ENCODE measurements at regions not wholly inside any gene's neighbourhood (a gene's known extent, or its start where the extent isn't known, plus 50 kb on each side); places are given as distances from the start of the nearest gene placed in this dataset.

GRCh38 chr14:86782092-86782580 lies 1210.8 kb downstream of the GALC start:
- TF ChIP-seq, protein P1, sequence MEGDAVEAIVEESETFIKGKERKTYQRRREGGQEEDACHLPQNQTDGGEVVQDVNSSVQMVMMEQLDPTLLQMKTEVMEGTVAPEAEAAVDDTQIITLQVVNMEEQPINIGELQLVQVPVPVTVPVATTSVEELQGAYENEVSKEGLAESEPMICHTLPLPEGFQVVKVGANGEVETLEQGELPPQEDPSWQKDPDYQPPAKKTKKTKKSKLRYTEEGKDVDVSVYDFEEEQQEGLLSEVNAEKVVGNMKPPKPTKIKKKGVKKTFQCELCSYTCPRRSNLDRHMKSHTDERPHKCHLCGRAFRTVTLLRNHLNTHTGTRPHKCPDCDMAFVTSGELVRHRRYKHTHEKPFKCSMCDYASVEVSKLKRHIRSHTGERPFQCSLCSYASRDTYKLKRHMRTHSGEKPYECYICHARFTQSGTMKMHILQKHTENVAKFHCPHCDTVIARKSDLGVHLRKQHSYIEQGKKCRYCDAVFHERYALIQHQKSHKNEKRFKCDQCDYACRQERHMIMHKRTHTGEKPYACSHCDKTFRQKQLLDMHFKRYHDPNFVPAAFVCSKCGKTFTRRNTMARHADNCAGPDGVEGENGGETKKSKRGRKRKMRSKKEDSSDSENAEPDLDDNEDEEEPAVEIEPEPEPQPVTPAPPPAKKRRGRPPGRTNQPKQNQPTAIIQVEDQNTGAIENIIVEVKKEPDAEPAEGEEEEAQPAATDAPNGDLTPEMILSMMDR (IDR thresholded peaks at IDR 0.05; ENCODE audit: poor library complexity), result no peak
- TF ChIP-seq EZH2 (IDR thresholded peaks at IDR 0.05; ENCODE audit: borderline replicate concordance) (no peak), EZH2phosphoT487 (IDR thresholded peaks at IDR 0.05; ENCODE audit: low read depth, severe bottlenecking, unreplicated experiment) (no peak)

Measured in hepatocyte (in vitro differentiated cells).